ENCODE measurements at regions not wholly inside any gene's neighbourhood (a gene's known extent, or its start where the extent isn't known, plus 50 kb on each side); places are given as distances from the start of the nearest gene placed in this dataset.
"Not testable (repeated sequence)": the region's sequence is repeated elsewhere in the genome, so short reads cannot be mapped to it uniquely, and the experiment has no call there.

DNA sequence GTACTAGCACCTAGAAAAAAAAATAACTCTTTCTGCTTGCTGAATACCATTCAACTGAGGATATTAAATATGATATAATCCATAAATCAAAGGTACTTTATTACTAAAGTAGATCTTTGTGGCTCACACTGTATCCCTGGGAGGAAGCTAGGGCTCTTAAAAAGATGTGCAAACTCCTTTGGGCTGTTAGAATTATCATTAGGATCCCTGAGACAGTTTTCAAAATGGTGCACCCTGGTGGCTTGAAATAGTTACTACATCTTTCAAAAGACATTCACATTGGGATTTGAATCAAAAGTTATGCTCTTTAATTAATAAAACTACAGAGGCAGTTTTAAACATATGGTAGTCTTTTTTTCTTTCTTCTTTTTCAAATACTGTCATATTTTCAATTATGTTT is 228.5 kb upstream of the G2E3 start:
- no peak for DNase-seq

GRCh38 chr14:30331030-30331429 is 227.9 kb upstream of the G2E3 start:
- no peak for DNase-seq

GRCh38 chr14:30332374-30332773 is 226.6 kb upstream of the G2E3 start:
- DNase-seq = no peak

GRCh38 chr14:30333934-30334333 is 225.0 kb upstream of the G2E3 start:
- no peak for DNase-seq

DNA sequence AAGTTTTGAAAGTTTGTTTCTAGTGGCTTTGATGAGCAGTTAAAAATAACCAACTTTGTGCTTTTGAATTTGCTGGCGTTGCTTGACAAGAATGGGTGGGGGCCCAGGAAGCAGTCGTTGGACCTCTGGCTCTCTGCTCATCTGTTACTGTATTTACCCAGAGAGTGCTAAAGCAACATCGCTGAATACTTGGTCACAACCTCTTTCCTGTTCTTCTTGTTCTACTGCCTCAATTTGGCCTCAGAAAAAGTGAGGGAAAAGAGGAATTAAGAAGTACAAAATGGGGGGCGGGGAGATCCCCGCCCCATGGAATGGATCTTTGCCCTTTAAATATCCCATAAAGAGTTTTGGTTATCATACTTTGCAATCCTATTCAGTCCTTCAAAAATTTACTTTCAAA is 221.5 kb upstream of the G2E3 start:
- DNase-seq = no peak

- no peak for DNase-seq
These were observed 219.6 kb upstream of the G2E3 start for GRCh38 chr14:30339311-30339901.

GRCh38 chr14:30340495-30340894 is 218.5 kb upstream of the G2E3 start:
- no peak for DNase-seq

DNA sequence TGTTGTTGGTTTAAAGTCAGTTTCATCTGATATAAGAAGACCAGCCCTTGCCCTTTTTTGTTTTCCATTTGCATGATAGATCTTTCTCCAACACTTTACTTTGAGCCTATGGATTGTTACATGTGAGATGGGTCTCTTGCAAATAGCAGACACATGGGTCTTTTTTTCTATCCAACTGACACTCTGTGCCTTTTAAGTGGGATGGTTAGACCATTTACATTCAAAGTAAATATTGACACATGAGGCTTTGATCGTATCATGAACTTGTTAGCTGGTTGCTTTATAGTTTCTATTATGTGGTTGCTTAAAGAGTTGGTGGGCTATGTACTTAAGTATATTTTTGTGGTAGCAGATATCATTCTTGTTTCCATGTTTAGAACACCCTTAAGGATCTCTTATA is 213.4 kb upstream of the G2E3 start:
- DNase-seq = no peak

DNA sequence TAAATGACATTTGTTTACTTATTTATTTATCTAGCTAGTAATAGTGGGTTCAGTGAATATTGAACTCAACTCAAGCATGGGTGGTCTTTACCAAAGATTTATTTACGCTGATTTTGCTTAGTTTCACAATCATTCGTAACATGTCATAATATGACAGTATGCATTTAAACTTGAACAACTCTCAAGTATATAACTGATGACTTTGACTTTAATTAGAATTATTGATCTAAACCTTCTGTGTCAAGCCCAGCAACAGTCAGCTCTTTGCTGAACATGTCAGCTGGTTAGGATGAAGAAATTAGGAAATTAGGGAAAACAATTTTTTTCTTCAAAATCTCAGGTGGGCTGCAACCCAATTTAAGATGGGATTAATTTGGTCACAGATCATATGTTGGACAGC is 210.5 kb upstream of the G2E3 start:
- no peak for DNase-seq

DNA sequence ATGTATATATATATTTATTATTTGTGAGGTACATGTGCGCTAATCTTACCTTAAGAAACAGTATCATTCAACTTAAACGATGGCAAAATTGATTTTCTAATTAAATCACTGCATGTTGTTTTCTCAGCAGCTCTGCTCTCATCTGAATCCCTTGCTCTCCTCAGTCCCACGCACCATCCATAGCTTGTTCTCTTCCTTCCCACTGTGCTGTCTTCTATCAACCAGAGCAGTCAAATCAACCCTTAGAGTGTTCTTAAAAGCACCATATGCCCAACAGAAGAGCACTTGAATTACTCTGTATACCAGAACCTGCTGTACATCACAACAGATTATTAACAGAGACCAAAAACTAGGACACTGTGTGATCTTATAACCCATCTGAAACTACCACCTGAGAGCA is 209.4 kb upstream of the G2E3 start:
- no peak for DNase-seq

- no peak for DNase-seq
These were observed 204.5 kb upstream of the G2E3 start for GRCh38 chr14:30354439-30354838.

- no peak for DNase-seq
These were observed 203.5 kb upstream of the G2E3 start for GRCh38 chr14:30355431-30355913.

- no peak for DNase-seq
These were observed 202.3 kb upstream of the G2E3 start for GRCh38 chr14:30356438-30357202.

GRCh38 chr14:30357791-30358190 is 201.2 kb upstream of the G2E3 start:
- no peak for DNase-seq

- no peak for DNase-seq
These were observed 196.4 kb upstream of the G2E3 start for GRCh38 chr14:30362369-30363218.

GRCh38 chr14:30363219-30363880 is 195.6 kb upstream of the G2E3 start:
- DNase-seq = not testable (repeated sequence)

- DNase-seq = no peak
These were observed 189.3 kb upstream of the G2E3 start for GRCh38 chr14:30369502-30370180.

- no peak for DNase-seq
These were observed 185.9 kb upstream of the G2E3 start for GRCh38 chr14:30373053-30373452.

- DNase-seq = no peak
These were observed 185.4 kb upstream of the G2E3 start for GRCh38 chr14:30373526-30373925.

- DNase-seq = peak; percentile 60
These were observed 183.6 kb upstream of the G2E3 start for GRCh38 chr14:30375296-30375892.

DNA sequence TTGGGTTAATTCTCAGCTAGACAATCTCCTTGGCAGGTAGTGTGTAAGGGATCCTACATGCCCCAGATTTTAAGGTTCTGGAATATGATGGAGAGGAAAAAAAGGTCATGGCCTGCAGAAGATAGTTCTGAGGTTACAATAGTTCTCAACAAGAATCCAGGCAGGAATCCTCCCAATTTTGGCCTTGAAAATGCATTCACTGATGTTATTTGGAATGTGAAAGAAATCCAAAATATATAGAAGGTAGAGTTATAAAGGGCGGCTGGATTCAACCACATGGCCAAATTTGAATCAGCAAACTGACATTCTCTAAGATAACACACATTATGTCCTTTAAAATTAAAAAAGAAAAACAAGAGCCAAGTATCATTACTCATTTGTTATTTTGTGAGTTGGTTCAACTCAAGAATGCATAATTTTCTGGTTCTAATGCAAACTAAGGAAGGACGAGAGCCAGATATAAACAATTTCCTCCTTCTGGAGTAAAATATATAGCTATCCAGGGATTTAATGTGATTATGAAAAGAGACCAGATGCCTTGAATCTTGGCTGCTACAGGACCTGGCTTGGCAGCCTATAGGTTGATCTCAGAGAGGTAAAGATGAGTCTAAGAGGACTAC is 177.0 kb upstream of the G2E3 start:
- DNase-seq = no peak

GRCh38 chr14:30385925-30386324 is 173.0 kb upstream of the G2E3 start:
- DNase-seq = no peak

Data from stimulated activated CD4-positive, alpha-beta T cell treated with anti-CD3 and anti-CD28 coated beads, Interleukin-4, amount 100 ng/mL, for 24 hours (primary cell).